ENCODE measurements at regions not wholly inside any gene's neighbourhood (a gene's known extent, or its start where the extent isn't known, plus 50 kb on each side); places are given as distances from the start of the nearest gene placed in this dataset.

- intact Hi-C loops (cut with micrococcal nuclease) = no loop called here
- POLR2A ChIA-PET = no interaction called here
- no peaks in the 10 kb centered on the region for H4K20me1 ChIP-seq (ENCODE audit: insufficient read depth)
- H3K4me3 ChIP-seq (replicated peaks in 1 of 2; ENCODE audit: low read depth in 1 of 2, low read length in 2 of 2) = no peak overlapping the region
- peaks cover 0 to 10% of the 10 kb centered on the region in 2 experiments; a peak in 1 of 4 replicates for H3K4me1 ChIP-seq (ENCODE audit: control insufficient read depth in 1 of 2, insufficient read depth in 2 of 2, low read length in 2 of 2)
- H3K36me3 ChIP-seq (ENCODE audit: control insufficient read depth in 1 of 2, insufficient read depth in 2 of 2, low read length in 2 of 2) = no peaks in the 10 kb centered on the region
- no peaks in the 10 kb centered on the region for H3K79me2 ChIP-seq (ENCODE audit: insufficient read depth, low read length)
- no peak overlapping the region for H3K9ac ChIP-seq (ENCODE audit: low read length)
- no peak for TF ChIP-seq ELF1 (IDR thresholded peaks at IDR 0.05; ENCODE audit: borderline replicate concordance, low read depth)
- no peak for TF ChIP-seq FOSL1 (IDR thresholded peaks at IDR 0.05; ENCODE audit: low read depth)
- TF ChIP-seq RAD21 (IDR thresholded peaks at IDR 0.05; ENCODE audit: low read depth) = no peak
- TF ChIP-seq YY1 (IDR thresholded peaks at IDR 0.05; ENCODE audit: extremely low read depth, insufficient replicate concordance, low read depth, low read length) = no peak
- no peak for TF ChIP-seq TCF7L2 (IDR thresholded peaks at IDR 0.05; ENCODE audit: borderline replicate concordance, extremely low read depth, insufficient read depth, insufficient read length)
- TF ChIP-seq ZNF274 (IDR thresholded peaks at IDR 0.05; ENCODE audit: low read depth, low read length) = no peak
- no peak for TF ChIP-seq POLR2AphosphoS5 (IDR thresholded peaks at IDR 0.05; ENCODE audit: low read depth, low read length)
- no peak for TF ChIP-seq MAX (IDR thresholded peaks at IDR 0.05)
- no peak for TF ChIP-seq CTCF (IDR thresholded peaks at IDR 0.05 in 2 of 3, conservative IDR thresholded peaks at IDR 0.05 in 1 of 3; ENCODE audit: borderline replicate concordance in 1 of 3, insufficient read depth in 1 of 3, low read depth in 2 of 3, low read length in 2 of 3)
- no peak for TF ChIP-seq CEBPB (IDR thresholded peaks at IDR 0.05; ENCODE audit: low read depth)
- TF ChIP-seq EZH2phosphoT487 (IDR thresholded peaks at IDR 0.05; ENCODE audit: borderline replicate concordance) = no peak
- no peak for TF ChIP-seq JUND (IDR thresholded peaks at IDR 0.05)
- no peak for TF ChIP-seq ZFX (IDR thresholded peaks at IDR 0.05)
- TF ChIP-seq EGR1 (IDR thresholded peaks at IDR 0.05; ENCODE audit: low read depth) = no peak
- TF ChIP-seq SRF (IDR thresholded peaks at IDR 0.05; ENCODE audit: low read depth) = no peak
- TF ChIP-seq ATF3 (IDR thresholded peaks at IDR 0.05) = no peak
- TF ChIP-seq CBX3 (IDR thresholded peaks at IDR 0.05; ENCODE audit: low read depth) = no peak
- no peak for TF ChIP-seq ZBTB33 (IDR thresholded peaks at IDR 0.05; ENCODE audit: extremely low read depth, insufficient replicate concordance, low read length)
- TF ChIP-seq POLR2A (IDR thresholded peaks at IDR 0.05; ENCODE audit: borderline replicate concordance, extremely low read depth, insufficient read depth, insufficient read length) = no peak
- no peak for TF ChIP-seq EZH2 (IDR thresholded peaks at IDR 0.05)
- CTCF ChIA-PET = no interaction called here
- peak overlapping the region; percentile 64 for H2AFZ ChIP-seq (ENCODE audit: low read depth, low read length, poor library complexity, severe bottlenecking)
- ATAC-seq = no peak
- H3K27ac ChIP-seq (ENCODE audit: low read depth, low read length) = no peak overlapping the region
- no peak for DNase-seq (ENCODE audit: low read depth, low spot score)
- no peaks in the 10 kb centered on the region for H3K9me2 ChIP-seq (ENCODE audit: insufficient read depth)
- no peaks in the 10 kb centered on the region for H3K9me3 ChIP-seq (ENCODE audit: control insufficient read depth in 1 of 2, insufficient read depth in 1 of 2, low read depth in 1 of 2, low read length in 2 of 2)
- no peaks in the 10 kb centered on the region for H3K27me3 ChIP-seq (ENCODE audit: insufficient read depth, low read length)
- BruUV-seq (replicated peaks) = no TSS peak
- no peak overlapping the region for H3K4me2 ChIP-seq (ENCODE audit: low read length)
- RAD21 ChIA-PET (ENCODE audit: low non-redundant PET in 1 of 2, low total read pairs in 2 of 2, uncharacterized antibody in 2 of 2, unreplicated experiment in 2 of 2) = no interaction called here
These were observed 83.5 kb downstream of the MAP1LC3B2 start for GRCh38 chr12:116642683-116643082.
